IMR-90 (cell line): ENCODE measurements at regions not wholly inside any gene's neighbourhood (a gene's known extent, or its start where the extent isn't known, plus 50 kb on each side); places are given as distances from the start of the nearest gene placed in this dataset.

Experiments
- ATAC-seq: fragments of 200-7000 bp; cut with Tn5 transposase; 2 replicates; pipeline ENCODE4 v1.9.1; 2020; ENCODE audit warnings: low read depth, mild to moderate bottlenecking, moderate library complexity
- BruUV-seq: library from RNA; stranded (reverse); fragments of 400-500 nt; replicated peaks from 2 replicates; lab custom pipeline; 2021; lab: Mats Ljungman, UMichigan
- CTCF ChIA-PET: fragments of 300-600 bp; formaldehyde crosslinking; extraction: SDS; loops from one replicate; lab custom pipeline; 2021; ENCODE audit warnings: antibody characterized with exemption; lab: Yijun Ruan, JAX
- POLR2A ChIA-PET: fragments of 300-600 bp; sonication (Branson Sonifier 250); formaldehyde crosslinking; loops from one replicate; lab custom pipeline; 2022; ENCODE audit warnings: antibody characterized with exemption; ENCODE audit not compliant: unreplicated experiment; lab: Charles Lee
- DNase-seq: peaks from one replicate; pipeline ENCODE4 v3.0.0; 2013
- H2AFZ ChIP-seq: replicated peaks from 2 replicates; pipeline ENCODE3; 2013; ENCODE audit warnings: low read length, mild to moderate bottlenecking; ENCODE audit not compliant: poor library complexity
- H2AK5ac ChIP-seq: 2 replicates; pipeline ENCODE4 v1.6.1; 2013; ENCODE audit warnings: low read depth, low read length, inconsistent platforms
- H2AK9ac ChIP-seq: replicated peaks from 2 replicates; pipeline ENCODE3; 2013; ENCODE audit warnings: mild to moderate bottlenecking, low read depth, low read length, moderate library complexity; ENCODE audit not compliant: poor library complexity
- H2BK120ac ChIP-seq: 2 replicates; pipeline ENCODE4 v1.6.1; 2013; ENCODE audit warnings: low read depth, low read length, inconsistent platforms
- H2BK15ac ChIP-seq: 3 replicates; pipeline ENCODE4 v1.6.1; 2013; ENCODE audit warnings: low read depth, low read length, inconsistent platforms
- H2BK20ac ChIP-seq: 2 replicates; pipeline ENCODE4 v1.6.1; 2013; ENCODE audit warnings: low read depth, mild to moderate bottlenecking, inconsistent platforms, low read length, moderate library complexity
- H2BK5ac ChIP-seq: 2 replicates; pipeline ENCODE4 v1.6.1; 2013; ENCODE audit warnings: mild to moderate bottlenecking, low read depth, low read length, inconsistent platforms; ENCODE audit not compliant: poor library complexity, severe bottlenecking
- H3K14ac ChIP-seq: replicated peaks from 2 replicates; pipeline ENCODE4 v1.6.1; 2013; ENCODE audit warnings: low read depth, low read length, inconsistent platforms
- H3K18ac ChIP-seq: 2 replicates; pipeline ENCODE4 v1.6.1; 2013; ENCODE audit warnings: low read depth, low read length, control low read depth
- H3K23ac ChIP-seq: 2 replicates; pipeline ENCODE4 v1.6.1; 2013; ENCODE audit warnings: low read depth, low read length, inconsistent platforms
- H3K27ac ChIP-seq: 2 replicates; pipeline ENCODE4 v1.5.1; 2013; ENCODE audit warnings: mild to moderate bottlenecking, control low read depth, low read length; ENCODE audit not compliant: insufficient read depth
- H3K27me3 ChIP-seq: 2 replicates; pipeline ENCODE4 v1.6.1; 2013; ENCODE audit warnings: low read length; ENCODE audit not compliant: control insufficient read depth, insufficient read depth
- H3K36me3 ChIP-seq: 2 replicates; pipeline ENCODE4 v1.6.1; 2013; ENCODE audit warnings: low read length, mixed read lengths; ENCODE audit not compliant: control insufficient read depth, insufficient read depth
- H3K4ac ChIP-seq: 2 replicates; pipeline ENCODE4 v1.6.1; 2013; ENCODE audit warnings: low read depth, low read length, inconsistent platforms
- H3K4me1 ChIP-seq: 2 replicates; pipeline ENCODE4 v1.6.1; 2013; ENCODE audit warnings: low read length, mixed read lengths; ENCODE audit not compliant: control insufficient read depth, insufficient read depth
- H3K4me2 ChIP-seq: 2 replicates; pipeline ENCODE4 v1.6.1; 2013; ENCODE audit warnings: low read depth, mild to moderate bottlenecking, control low read depth, low read length, moderate library complexity
- H3K4me3 ChIP-seq: 2 replicates; pipeline ENCODE4 v1.5.1; 2013; ENCODE audit warnings: low read depth, mild to moderate bottlenecking, control low read depth, low read length, moderate library complexity; ENCODE audit not compliant: insufficient read depth
- H3K56ac ChIP-seq: 2 replicates; pipeline ENCODE4 v1.6.1; 2013; ENCODE audit warnings: low read length, inconsistent platforms; ENCODE audit not compliant: insufficient read depth; ENCODE audit errors: extremely low read depth
- H3K79me1 ChIP-seq, 2 experiments: 2 replicates each; pipeline ENCODE4 v1.6.1; 2013; ENCODE audit warnings: low read length in 2 of 2, inconsistent platforms in 1 of 2, low read depth in 1 of 2
- H3K9ac ChIP-seq: 2 replicates; pipeline ENCODE4 v1.6.1; 2013; ENCODE audit warnings: low read depth, low read length, control low read depth
- H3K9me1 ChIP-seq: 2 replicates; pipeline ENCODE4 v1.6.1; 2013; ENCODE audit warnings: low read length, inconsistent platforms; ENCODE audit not compliant: insufficient read depth
- H3K9me3 ChIP-seq: 2 replicates; pipeline ENCODE4 v1.6.1; 2013; ENCODE audit warnings: low read length; ENCODE audit not compliant: control insufficient read depth, insufficient read depth
- H4K20me1 ChIP-seq: 2 replicates; pipeline ENCODE4 v1.6.1; 2013; ENCODE audit warnings: low read length, inconsistent platforms; ENCODE audit not compliant: insufficient read depth
- H4K5ac ChIP-seq: 2 replicates; pipeline ENCODE4 v1.6.1; 2013; ENCODE audit warnings: mild to moderate bottlenecking, low read depth, low read length, control low read depth
- H4K8ac ChIP-seq, 2 experiments: 2 replicates each; pipeline ENCODE4 v1.6.1; 2013; ENCODE audit warnings: low read depth in 2 of 2, low read length in 2 of 2, control low read depth in 1 of 2, inconsistent platforms in 1 of 2
- H4K91ac ChIP-seq: 2 replicates; pipeline ENCODE4 v1.6.1; 2013; ENCODE audit warnings: low read depth, low read length, inconsistent platforms; ENCODE audit not compliant: insufficient read depth
- BHLHE40 ChIP-seq: fragments of 150-350 bp; IDR thresholded peaks from 2 replicates; pipeline ENCODE4 v1.6.1; 2016; ENCODE audit warnings: mild to moderate bottlenecking, low read depth, low read length
- CEBPB ChIP-seq: IDR thresholded peaks from 2 replicates; pipeline ENCODE4 v1.6.1; 2012; ENCODE audit warnings: low read depth, low read length, improper control_type of control experiment
- CHD1 ChIP-seq: IDR thresholded peaks from 2 replicates; pipeline ENCODE4 v1.6.1; 2012; ENCODE audit warnings: low read depth, low read length, improper control_type of control experiment
- FOS ChIP-seq: fragments of 150-350 bp; IDR thresholded peaks from 2 replicates; pipeline ENCODE4 v1.6.1; 2016; ENCODE audit warnings: low read depth, low read length
- MAFK ChIP-seq: IDR thresholded peaks from 2 replicates; pipeline ENCODE4 v1.6.1; 2012; ENCODE audit warnings: low read depth, low read length, improper control_type of control experiment
- MAZ ChIP-seq: IDR thresholded peaks from 2 replicates; pipeline ENCODE4 v1.6.1; 2012; ENCODE audit warnings: low read depth, mild to moderate bottlenecking, low read length, improper control_type of control experiment, moderate library complexity, borderline replicate concordance
- MXI1 ChIP-seq: IDR thresholded peaks from 2 replicates; pipeline ENCODE4 v1.6.1; 2012; ENCODE audit warnings: low read depth, mild to moderate bottlenecking, low read length, moderate library complexity, borderline replicate concordance
- NFE2L2 ChIP-seq: fragments of 150-350 bp; IDR thresholded peaks from 2 replicates; pipeline ENCODE4 v1.6.1; 2016; ENCODE audit warnings: low read depth, mild to moderate bottlenecking, low read length
- POLR2A ChIP-seq: IDR thresholded peaks from 2 replicates; pipeline ENCODE4 v1.6.1; 2012; ENCODE audit warnings: mild to moderate bottlenecking, low read depth, low read length
- RAD21 ChIP-seq: IDR thresholded peaks from 2 replicates; pipeline ENCODE4 v1.6.1; 2012; ENCODE audit warnings: low read length, improper control_type of control experiment
- RCOR1 ChIP-seq: IDR thresholded peaks from 2 replicates; pipeline ENCODE4 v1.6.1; 2012; ENCODE audit warnings: mild to moderate bottlenecking, low read length, improper control_type of control experiment; ENCODE audit not compliant: insufficient replicate concordance
- RFX5 ChIP-seq: IDR thresholded peaks from 2 replicates; pipeline ENCODE4 v1.8.0; 2012; ENCODE audit warnings: low read depth, mild to moderate bottlenecking, low read length, moderate library complexity
- SMC3 ChIP-seq: fragments of 150-350 bp; IDR thresholded peaks from 2 replicates; pipeline ENCODE4 v1.6.1; 2016; ENCODE audit warnings: low read depth, mild to moderate bottlenecking, antibody characterized with exemption, low read length, moderate library complexity
- WGBS, 2 experiments: methylation state at CpG; one replicate each; pipeline versions ENCODE4 v1.1.5 to v1.1.7; 2013; ENCODE audit warnings: missing lambda C conversion rate in 2 of 2; ENCODE audit not compliant: insufficient read length in 1 of 2; ENCODE audit errors: extremely low coverage in 2 of 2; 5-methylcytosine and 5-hydroxymethylcytosine counted together
- dilution Hi-C: fragments of 300-500 bp; cut with HindIII; formaldehyde crosslinking; loops from one replicate; pipeline ENCODE4 v1.14.3; 2018; ENCODE audit warnings: low sequenced_read_pairs; ENCODE audit not compliant: unreplicated experiment
- in situ Hi-C: fragments of 300-500 bp; cut with MboI; formaldehyde crosslinking; loops from 3 replicates; pipeline ENCODE4 v1.14.3; 2019; ENCODE audit warnings: low sequenced_read_pairs, inconsistent platforms, mixed read lengths
- intact Hi-C: fragments of 100-400 bp; cut with micrococcal nuclease; formaldehyde crosslinking; loops from 2 replicates; pipeline ENCODE4 v1.10.0; 2022
- TF ChIP-seq, protein P1 (sequence below): conservative IDR thresholded peaks from 2 replicates; pipeline ENCODE4 v1.5.1; 2012; ENCODE audit warnings: mild to moderate bottlenecking, low read depth, low read length, improper control_type of control experiment
- TF ChIP-seq, protein P2 (sequence below): fragments of 150-350 bp; IDR thresholded peaks from 2 replicates; pipeline ENCODE4 v1.6.1; 2016; ENCODE audit warnings: low read depth, mild to moderate bottlenecking, low read length, moderate library complexity, borderline replicate concordance
- TF ChIP-seq, protein P3 (sequence below): fragments of 150-350 bp; IDR thresholded peaks from 2 replicates; pipeline ENCODE4 v1.6.1; 2017; ENCODE audit warnings: mild to moderate bottlenecking, antibody characterized with exemption, low read length, low read depth

DNA sequence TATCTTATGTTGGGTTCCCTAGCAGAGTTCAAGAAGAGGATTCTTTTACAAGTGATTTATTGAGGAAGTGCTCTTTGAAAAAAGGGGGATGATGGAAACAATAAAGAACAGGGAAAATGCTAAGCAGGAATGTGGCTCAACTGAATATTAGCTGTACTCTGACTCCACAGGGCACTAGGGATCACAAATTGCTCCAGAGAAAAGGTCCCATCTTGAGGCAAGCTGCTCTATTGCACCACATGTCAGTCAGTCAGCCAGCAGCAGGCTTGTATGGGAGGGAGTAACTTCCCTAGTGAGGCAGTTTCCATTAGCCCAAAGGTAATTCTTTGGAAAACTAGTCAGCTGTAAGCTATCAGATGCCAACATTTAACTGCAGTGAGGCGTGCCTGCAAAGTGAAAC, 73.3 kb upstream of the FNDC3A start:
- Histone ChIP-seq H3K14ac (no peak overlapping the region), H2BK5ac (no peak overlapping the region), H4K5ac (no peak overlapping the region), H3K27me3 (no peaks in the 10 kb centered on the region; the same call in 1 of the 2 replicates), H3K9ac (no peak overlapping the region), H3K9me1 (no peaks in the 10 kb centered on the region), H2AFZ (no peak overlapping the region), H3K36me3 (no peaks in the 10 kb centered on the region), H4K20me1 (no peaks in the 10 kb centered on the region), H2AK9ac (no peak overlapping the region), H3K4me1 (no peaks in the 10 kb centered on the region), H2AK5ac (no peak overlapping the region), H3K4me2 (no peak overlapping the region), H3K27ac (no peak overlapping the region), H2BK20ac (no peak overlapping the region), H2BK15ac (no peak overlapping the region), H3K56ac (no peak overlapping the region), H4K91ac (no peak overlapping the region), H3K4me3 (no peak overlapping the region), H3K79me1 (no peaks in the 10 kb centered on the region), H3K4ac (no peak overlapping the region), H3K9me3 (no peaks in the 10 kb centered on the region), H3K23ac (no peak overlapping the region), H4K8ac (no peak overlapping the region), H3K18ac (no peak overlapping the region), H2BK120ac (no peak overlapping the region)
- in situ Hi-C loops = no loop called here
- ChIA-PET CTCF (no interaction called here), POLR2A (no interaction called here)
- no peak for ATAC-seq
- intact Hi-C loops = loop anchor here (5.0 kb wide), 1 partner anchor 35 kb away; no protein-coding TSS in a partner anchor
- TF ChIP-seq RFX5 = no peak
- no peak for TF ChIP-seq POLR2A
- no peak for TF ChIP-seq CHD1
- no peak for TF ChIP-seq BHLHE40
- TF ChIP-seq, protein P1, sequence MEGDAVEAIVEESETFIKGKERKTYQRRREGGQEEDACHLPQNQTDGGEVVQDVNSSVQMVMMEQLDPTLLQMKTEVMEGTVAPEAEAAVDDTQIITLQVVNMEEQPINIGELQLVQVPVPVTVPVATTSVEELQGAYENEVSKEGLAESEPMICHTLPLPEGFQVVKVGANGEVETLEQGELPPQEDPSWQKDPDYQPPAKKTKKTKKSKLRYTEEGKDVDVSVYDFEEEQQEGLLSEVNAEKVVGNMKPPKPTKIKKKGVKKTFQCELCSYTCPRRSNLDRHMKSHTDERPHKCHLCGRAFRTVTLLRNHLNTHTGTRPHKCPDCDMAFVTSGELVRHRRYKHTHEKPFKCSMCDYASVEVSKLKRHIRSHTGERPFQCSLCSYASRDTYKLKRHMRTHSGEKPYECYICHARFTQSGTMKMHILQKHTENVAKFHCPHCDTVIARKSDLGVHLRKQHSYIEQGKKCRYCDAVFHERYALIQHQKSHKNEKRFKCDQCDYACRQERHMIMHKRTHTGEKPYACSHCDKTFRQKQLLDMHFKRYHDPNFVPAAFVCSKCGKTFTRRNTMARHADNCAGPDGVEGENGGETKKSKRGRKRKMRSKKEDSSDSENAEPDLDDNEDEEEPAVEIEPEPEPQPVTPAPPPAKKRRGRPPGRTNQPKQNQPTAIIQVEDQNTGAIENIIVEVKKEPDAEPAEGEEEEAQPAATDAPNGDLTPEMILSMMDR = no peak
- TF ChIP-seq, protein P2, sequence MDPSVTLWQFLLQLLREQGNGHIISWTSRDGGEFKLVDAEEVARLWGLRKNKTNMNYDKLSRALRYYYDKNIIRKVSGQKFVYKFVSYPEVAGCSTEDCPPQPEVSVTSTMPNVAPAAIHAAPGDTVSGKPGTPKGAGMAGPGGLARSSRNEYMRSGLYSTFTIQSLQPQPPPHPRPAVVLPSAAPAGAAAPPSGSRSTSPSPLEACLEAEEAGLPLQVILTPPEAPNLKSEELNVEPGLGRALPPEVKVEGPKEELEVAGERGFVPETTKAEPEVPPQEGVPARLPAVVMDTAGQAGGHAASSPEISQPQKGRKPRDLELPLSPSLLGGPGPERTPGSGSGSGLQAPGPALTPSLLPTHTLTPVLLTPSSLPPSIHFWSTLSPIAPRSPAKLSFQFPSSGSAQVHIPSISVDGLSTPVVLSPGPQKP = no peak
- no peak for TF ChIP-seq RAD21
- no peak for TF ChIP-seq FOS
- TF ChIP-seq, protein P3, sequence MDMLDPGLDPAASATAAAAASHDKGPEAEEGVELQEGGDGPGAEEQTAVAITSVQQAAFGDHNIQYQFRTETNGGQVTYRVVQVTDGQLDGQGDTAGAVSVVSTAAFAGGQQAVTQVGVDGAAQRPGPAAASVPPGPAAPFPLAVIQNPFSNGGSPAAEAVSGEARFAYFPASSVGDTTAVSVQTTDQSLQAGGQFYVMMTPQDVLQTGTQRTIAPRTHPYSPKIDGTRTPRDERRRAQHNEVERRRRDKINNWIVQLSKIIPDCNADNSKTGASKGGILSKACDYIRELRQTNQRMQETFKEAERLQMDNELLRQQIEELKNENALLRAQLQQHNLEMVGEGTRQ = no peak
- no peak for TF ChIP-seq SMC3
- TF ChIP-seq MAZ = no peak
- no peak for TF ChIP-seq RCOR1
- TF ChIP-seq CEBPB = no peak
- TF ChIP-seq NFE2L2 = no peak
- no peak for TF ChIP-seq MXI1
- no peak for TF ChIP-seq MAFK
- no TSS peak for BruUV-seq
- no CpG with 5 or more reads among the region's 1 CpG for WGBS, 2 experiments
- dilution Hi-C loops = no loop called here
- DNase-seq = peak; percentile 19
